Panc1 (cell line): ENCODE measurements at regions not wholly inside any gene's neighbourhood (a gene's known extent, or its start where the extent isn't known, plus 50 kb on each side); places are given as distances from the start of the nearest gene placed in this dataset.

ENCODE experiments used
- ATAC-seq: fragments of 200-7000 bp; cut with Tn5 transposase; 2 replicates; pipeline ENCODE4 v1.9.1; 2020; ENCODE audit warnings: mild to moderate bottlenecking, moderate library complexity
- BruUV-seq: library from RNA; stranded (reverse); fragments of 400-500 nt; replicated peaks from 2 replicates; lab custom pipeline; 2021; lab: Mats Ljungman, UMichigan
- CTCF ChIA-PET: fragments of 300-600 bp; sonication (Branson Sonifier 250); formaldehyde crosslinking; loops from one replicate; lab custom pipeline; 2022; ENCODE audit warnings: antibody characterized with exemption; lab: Charles Lee
- POLR2A ChIA-PET: fragments of 300-600 bp; sonication (Branson Sonifier 250); formaldehyde crosslinking; loops from one replicate; lab custom pipeline; 2022; ENCODE audit warnings: antibody characterized with exemption; lab: Charles Lee
- DNase-seq: peaks from one replicate; pipeline ENCODE4 v3.0.0-alpha.2; 2010; ENCODE audit warnings: low read depth, low spot score
- H3K27ac ChIP-seq: 2 replicates; pipeline ENCODE4 v1.5.1; 2011; ENCODE audit warnings: mild to moderate bottlenecking, low read length, inconsistent platforms
- H3K27me3 ChIP-seq: fragments of 200-500 bp; sonication (Bioruptor generic); 2 replicates; pipeline ENCODE4 v1.6.0; 2014; ENCODE audit warnings: low read length, inconsistent platforms; ENCODE audit not compliant: control insufficient read depth, insufficient read depth
- H3K36me3 ChIP-seq: fragments of 200-500 bp; sonication (Bioruptor generic); 2 replicates; pipeline ENCODE4 v1.5.1; 2014; ENCODE audit warnings: inconsistent platforms, mild to moderate bottlenecking, low read length, moderate library complexity; ENCODE audit not compliant: control insufficient read depth, insufficient read depth
- H3K4me1 ChIP-seq: 2 replicates; pipeline ENCODE4 v1.5.1; 2011; ENCODE audit warnings: inconsistent platforms, mild to moderate bottlenecking, low read length, moderate library complexity; ENCODE audit not compliant: control insufficient read depth, insufficient read depth
- H3K4me3 ChIP-seq, 2 experiments: 2 replicates each; pipeline ENCODE4 v1.5.1; 2011 to 2012; ENCODE audit warnings: low read depth in 2 of 2, low read length in 2 of 2, mild to moderate bottlenecking in 2 of 2, inconsistent platforms in 1 of 2, moderate library complexity in 1 of 2
- H3K9me3 ChIP-seq: fragments of 200-500 bp; sonication (Bioruptor generic); 2 replicates; pipeline ENCODE4 v1.5.1; 2014; ENCODE audit warnings: low read depth, mild to moderate bottlenecking, inconsistent platforms, low read length, moderate library complexity; ENCODE audit not compliant: control insufficient read depth, insufficient read depth
- CTCF ChIP-seq: fragments of 450-650 bp; IDR thresholded peaks from 2 replicates; pipeline ENCODE4 v1.5.1; 2017; ENCODE audit warnings: mild to moderate bottlenecking
- POLR2AphosphoS5 ChIP-seq: IDR thresholded peaks from 2 replicates; pipeline ENCODE4 v1.6.1; 2012; ENCODE audit warnings: mild to moderate bottlenecking, low read depth, low read length, moderate library complexity
- REST ChIP-seq, 2 experiments: IDR thresholded peaks; 2 replicates each; pipeline ENCODE4 v1.6.1; 2011 to 2012; ENCODE audit warnings: low read depth in 2 of 2, control low read depth in 1 of 2, low read length in 1 of 2, mild to moderate bottlenecking in 1 of 2, moderate library complexity in 1 of 2; ENCODE audit not compliant: insufficient read depth in 1 of 2
- SIN3A ChIP-seq: IDR thresholded peaks from 2 replicates; pipeline ENCODE4 v1.6.1; 2012; ENCODE audit warnings: low read depth, mild to moderate bottlenecking, low read length, moderate library complexity, borderline replicate concordance; ENCODE audit not compliant: insufficient read depth
- TCF7L2 ChIP-seq: IDR thresholded peaks from 2 replicates; pipeline ENCODE4 v1.6.1; 2011; ENCODE audit warnings: mild to moderate bottlenecking, low read depth, low read length, inconsistent platforms
- in situ Hi-C: cut with HindIII; loops from 2 replicates; pipeline ENCODE4 v1.10.0; 2016; ENCODE audit warnings: low sequenced_read_pairs, low pct_unique_long_range_greater_than_20kb
- intact Hi-C: fragments of 100-400 bp; cut with micrococcal nuclease; formaldehyde crosslinking; loops from one replicate; pipeline ENCODE4 v1.10.0; 2022; ENCODE audit not compliant: unreplicated experiment

- in situ Hi-C loops, result no loop called here
- ATAC-seq (no peak), DNase-seq (no peak)
- Histone ChIP-seq H3K36me3 (no peaks in the 10 kb centered on the region), H3K9me3 (no peaks in the 10 kb centered on the region), H3K27ac (no peak overlapping the region), H3K27me3 (no peaks in the 10 kb centered on the region; the same call in 1 of the 2 replicates), H3K4me3 (no peak overlapping the region), H3K4me1 (no peaks in the 10 kb centered on the region)
- POLR2A ChIA-PET, result no interaction called here
- intact Hi-C loops, result no loop called here
- no TSS peak for BruUV-seq
- CTCF ChIA-PET, result no interaction called here
- TF ChIP-seq REST (IDR thresholded peaks at IDR 0.05; ENCODE audit: insufficient read depth in 1 of 2, low read depth in 2 of 2, low read length in 1 of 2) (no peak), TCF7L2 (no peak), POLR2AphosphoS5 (no peak), CTCF (no peak), SIN3A (no peak)
Observed at GRCh38 chr11:93032580-93032979, 63.1 kb downstream of the MTNR1B start.

- ATAC-seq (no peak), DNase-seq (no peak)
- H3K36me3 ChIP-seq, result no peaks in the 10 kb centered on the region
- in situ Hi-C loops, result no loop called here
- H3K4me1 ChIP-seq, result no peaks in the 10 kb centered on the region
- H3K27me3 ChIP-seq, result no peaks in the 10 kb centered on the region; the same call in 1 of the 2 replicates
- intact Hi-C loops, result no loop called here
- H3K4me3 ChIP-seq, result no peak overlapping the region
- BruUV-seq, result no TSS peak
- no peak overlapping the region for H3K27ac ChIP-seq
- ChIA-PET CTCF (no interaction called here), POLR2A (no interaction called here)
- TF ChIP-seq TCF7L2, result no peak
- TF ChIP-seq POLR2AphosphoS5, result no peak
- no peak for TF ChIP-seq REST (IDR thresholded peaks at IDR 0.05; ENCODE audit: insufficient read depth in 1 of 2, low read depth in 2 of 2, low read length in 1 of 2)
- H3K9me3 ChIP-seq, result no peaks in the 10 kb centered on the region
Observed at GRCh38 chr11:93033093-93033492, 63.6 kb downstream of the MTNR1B start.
